Activated CD4-positive, alpha-beta T cell treated with anti-CD3 and anti-CD28 coated beads for 48 hours (primary cell): ENCODE measurements at regions not wholly inside any gene's neighbourhood (a gene's known extent, or its start where the extent isn't known, plus 50 kb on each side); places are given as distances from the start of the nearest gene placed in this dataset.
"Not testable (repeated sequence)": the region's sequence is repeated elsewhere in the genome, so short reads cannot be mapped to it uniquely, and the experiment has no call there.

Source experiments
- DNase-seq: peaks from one replicate; pipeline ENCODE4 v3.0.0-alpha.2; 2020

DNA sequence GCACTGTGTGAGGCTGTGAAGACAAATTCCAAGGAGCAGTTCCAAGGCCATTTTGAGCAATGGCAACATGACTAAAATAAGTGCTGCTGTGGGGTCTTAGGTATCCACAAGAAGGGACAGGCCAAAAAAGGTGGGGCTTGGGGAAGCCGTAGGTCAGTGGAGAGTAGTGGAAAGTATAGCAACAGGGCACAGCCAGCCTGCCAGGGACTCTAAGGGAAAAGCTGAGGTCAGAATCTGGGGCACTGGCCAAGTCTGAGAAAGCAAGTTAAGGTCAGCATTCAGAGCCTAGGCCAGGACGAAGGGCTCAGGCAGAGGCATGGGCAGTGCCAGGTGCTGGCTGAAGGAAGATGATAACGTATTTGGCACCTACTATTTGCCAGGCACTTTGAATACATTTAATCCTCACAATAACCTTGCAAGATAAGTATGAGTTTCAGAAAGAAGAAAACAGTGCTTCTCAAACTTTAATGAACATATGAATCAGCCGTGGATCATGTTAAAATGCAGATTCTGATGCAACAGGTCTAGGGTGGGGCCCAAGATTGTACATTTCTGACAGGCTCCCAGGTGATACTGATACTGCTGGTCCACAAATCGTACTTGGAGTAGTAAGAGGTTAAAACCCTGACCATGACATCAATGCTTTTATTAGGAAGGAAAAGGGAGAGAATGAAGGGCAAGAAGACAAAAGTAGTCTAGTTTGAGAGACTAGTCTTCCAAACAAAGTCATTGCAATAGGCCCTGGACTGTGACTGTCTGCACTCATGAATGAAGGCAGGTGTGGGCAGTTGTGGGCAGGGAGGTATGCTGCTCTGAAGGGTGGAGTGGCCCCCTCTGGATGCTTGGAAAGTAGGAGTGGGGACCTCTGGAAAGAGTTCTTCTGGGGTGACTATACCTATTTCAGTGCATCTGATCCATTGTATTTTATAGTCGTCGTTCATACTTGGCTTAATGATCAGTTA is 106.3 kb upstream of the ANKRD28 start:
- no peak for DNase-seq

DNA sequence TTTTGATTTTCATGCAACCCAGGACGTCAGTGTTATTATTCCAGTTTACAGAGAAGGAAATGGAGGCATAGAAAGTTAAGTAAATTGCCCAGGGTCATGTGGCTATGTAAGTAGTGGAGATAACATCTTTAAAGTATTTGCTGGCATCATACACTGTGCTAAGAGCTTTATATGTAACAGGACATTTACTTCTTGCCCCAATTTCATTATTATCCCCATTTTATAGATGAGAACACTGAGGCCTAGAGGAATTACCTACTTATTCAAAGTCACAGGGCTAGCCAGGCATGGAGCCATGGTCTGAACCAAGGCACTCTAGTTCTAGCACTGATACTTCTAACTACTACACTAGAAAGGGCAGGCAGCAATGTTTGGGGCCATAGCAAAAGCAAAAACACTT is 107.3 kb upstream of the ANKRD28 start:
- DNase-seq = no peak

DNA sequence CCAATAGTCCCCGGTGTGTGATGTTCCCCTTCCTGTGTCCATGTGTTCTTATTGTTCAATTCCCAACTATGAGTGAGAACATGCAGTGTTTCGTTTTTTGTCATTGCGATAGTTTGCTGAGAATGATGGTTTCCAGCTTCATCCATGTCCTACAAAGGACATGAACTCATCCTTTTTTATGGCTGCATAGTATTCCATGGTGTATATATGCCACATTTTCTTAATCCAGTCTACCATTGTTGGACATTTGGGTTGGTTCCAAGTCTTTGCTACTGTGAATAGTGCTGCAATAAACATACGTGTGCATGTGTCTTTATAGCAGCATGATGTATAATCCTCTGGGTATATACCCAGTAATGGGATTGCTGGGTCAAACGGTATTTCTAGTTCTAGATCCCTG is 109.6 kb upstream of the ANKRD28 start:
- DNase-seq = not testable (repeated sequence)

DNA sequence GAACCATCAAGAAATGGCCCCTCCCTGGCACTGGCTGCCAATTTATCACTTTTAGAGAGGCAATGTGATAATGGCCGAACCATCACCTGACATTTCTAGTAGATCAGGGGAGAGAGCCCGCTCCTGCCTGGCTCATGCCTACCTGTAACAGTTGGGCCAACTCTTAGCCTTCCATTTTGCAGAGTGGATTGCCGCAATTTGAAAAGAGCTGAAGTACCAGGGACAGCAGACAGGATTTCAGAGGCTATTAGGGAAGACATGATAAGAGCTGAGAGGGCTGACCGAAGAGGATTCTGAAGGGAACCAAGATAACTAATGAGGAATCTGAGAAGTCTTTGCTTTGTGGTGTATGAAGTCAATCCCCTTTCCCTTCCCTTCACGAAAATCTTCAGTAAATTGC is 121.2 kb upstream of the ANKRD28 start:
- no peak for DNase-seq

DNA sequence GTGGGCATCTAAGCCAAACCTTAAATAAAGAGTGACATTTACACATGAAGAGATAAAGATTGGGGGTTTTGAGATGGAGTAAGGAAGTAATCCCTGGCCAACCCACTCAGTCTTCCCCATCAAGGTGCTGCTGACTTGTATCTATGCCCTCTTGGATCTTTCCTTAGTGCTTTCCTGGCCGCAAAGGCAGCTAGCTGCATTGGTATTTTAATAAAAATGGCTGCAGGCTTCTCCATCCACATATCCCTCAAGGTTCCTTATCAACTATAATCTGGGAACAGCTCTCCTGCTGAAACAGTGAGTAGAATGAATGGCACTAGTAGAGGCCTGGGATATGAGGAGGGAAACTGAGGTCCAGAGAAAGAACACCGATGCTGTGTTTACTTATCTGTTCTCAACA is 122.2 kb upstream of the ANKRD28 start:
- no peak for DNase-seq

DNA sequence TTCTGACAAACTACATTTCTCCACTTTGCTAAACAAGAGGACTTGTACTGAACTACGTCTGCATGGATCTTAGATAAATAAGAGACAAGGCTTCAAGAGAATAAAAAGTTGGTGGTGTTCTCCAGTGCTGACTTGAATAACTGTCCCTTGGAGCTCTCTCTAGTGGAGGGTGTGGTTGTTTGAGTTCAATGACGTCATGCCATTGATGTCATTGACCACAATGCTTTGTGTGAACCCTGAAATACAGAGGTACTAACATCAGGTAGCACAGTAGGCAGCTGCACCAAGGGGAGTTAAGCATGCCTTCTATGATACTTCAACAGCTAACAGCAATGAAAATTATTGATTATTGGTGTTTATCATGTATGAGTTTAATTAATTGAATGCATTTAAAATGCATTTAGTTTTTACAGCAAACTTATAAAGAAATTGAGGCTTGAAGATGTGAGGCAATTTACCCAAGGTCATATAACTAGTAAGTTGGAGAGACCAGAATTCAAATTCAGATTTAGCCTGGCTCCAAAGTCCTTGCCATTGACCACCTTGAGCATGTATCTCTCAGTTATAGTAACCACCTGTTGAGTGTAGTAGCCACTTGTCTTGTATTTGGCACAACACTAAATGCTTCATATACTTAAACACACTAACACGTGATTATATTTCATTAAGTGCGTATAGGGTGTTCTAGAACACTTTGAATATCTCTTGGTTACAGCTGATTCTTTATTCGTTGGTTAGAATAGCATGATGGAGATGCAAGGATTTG is 126.0 kb upstream of the ANKRD28 start:
- no peak for DNase-seq

DNA sequence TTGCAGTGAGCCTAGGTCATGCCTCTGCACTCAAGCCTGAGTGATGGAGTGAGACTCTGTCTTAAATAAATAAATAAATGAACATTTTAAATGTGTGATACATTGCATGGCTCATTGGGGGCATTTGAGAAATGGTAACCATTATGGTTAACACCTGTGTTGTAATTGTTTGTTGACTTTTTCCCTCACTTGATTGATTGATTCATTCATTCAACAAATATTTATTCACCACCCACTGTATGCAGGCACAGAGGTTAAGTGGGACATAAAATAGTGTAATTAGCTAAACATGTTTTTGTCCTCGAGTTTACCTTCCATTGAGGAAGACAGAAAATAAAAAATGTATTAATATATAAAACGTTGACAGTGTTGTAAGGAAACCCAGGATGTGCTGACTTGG is 127.1 kb upstream of the ANKRD28 start:
- no peak for DNase-seq

DNA sequence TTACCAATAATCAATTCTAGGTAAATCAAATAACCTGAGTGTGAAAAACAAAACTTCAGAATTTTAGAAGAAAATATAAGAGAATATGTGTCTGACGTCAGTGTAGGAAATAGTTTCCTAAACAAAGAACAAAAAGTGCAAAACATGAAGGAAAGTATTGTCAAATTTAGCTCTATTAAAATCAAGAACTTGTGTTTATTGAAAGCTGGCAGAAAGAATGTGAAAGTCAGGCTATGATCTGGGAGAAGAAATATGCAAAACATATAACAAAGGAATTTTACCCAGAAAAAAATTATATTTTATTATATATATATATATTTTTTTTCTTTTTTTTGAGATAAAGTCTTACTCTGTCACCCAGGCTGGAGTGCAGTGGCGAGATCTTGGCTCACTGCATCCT is 129.1 kb upstream of the ANKRD28 start:
- no peak for DNase-seq

DNA sequence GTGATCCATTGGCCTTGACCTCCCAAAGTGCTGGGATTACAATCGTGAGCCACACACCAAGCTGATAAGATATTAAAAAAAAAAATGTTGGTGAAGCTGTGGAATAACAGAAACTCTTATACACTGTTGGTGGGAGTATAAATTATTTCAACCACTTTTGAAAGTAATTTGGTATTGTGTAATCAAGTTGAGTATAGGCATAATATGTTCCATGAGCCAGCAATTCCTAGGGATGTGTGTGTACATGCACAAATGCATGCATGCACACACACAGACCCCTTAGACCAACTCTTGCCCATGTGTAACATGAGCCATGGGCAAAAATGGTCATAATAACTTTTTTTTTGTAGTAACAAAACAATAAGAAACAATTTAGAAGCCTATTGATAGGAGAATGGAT is 130.2 kb upstream of the ANKRD28 start:
- DNase-seq = no peak

DNA sequence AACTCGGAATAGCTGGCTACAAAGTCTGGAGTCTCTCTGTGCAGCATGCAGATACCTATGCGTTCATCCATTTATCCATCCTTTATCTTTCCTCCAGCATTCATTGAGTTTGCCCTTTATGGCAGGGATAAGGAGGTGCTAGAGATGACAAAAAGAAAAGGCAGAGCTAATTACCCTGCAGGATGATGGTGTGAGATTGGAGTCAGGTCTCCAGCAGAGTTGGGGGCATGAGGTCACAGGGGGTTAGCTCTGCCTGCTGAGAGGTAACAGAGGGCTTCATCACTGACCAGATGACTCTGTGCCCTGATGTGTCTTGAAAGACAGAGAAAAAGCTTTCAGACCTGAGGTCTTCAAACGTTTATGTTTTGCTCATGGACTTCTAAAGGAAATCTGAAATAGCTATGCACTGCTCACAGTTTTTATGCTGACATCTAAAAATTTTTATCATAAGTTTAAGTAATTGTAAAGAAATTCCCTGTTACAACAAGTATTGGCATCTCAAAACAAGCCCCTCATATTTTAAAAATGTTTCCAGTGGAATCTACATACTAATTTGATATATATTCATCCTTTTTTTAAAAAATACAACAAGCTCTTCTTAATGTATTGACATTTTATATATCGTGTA is 132.3 kb upstream of the ANKRD28 start:
- DNase-seq = no peak

DNA sequence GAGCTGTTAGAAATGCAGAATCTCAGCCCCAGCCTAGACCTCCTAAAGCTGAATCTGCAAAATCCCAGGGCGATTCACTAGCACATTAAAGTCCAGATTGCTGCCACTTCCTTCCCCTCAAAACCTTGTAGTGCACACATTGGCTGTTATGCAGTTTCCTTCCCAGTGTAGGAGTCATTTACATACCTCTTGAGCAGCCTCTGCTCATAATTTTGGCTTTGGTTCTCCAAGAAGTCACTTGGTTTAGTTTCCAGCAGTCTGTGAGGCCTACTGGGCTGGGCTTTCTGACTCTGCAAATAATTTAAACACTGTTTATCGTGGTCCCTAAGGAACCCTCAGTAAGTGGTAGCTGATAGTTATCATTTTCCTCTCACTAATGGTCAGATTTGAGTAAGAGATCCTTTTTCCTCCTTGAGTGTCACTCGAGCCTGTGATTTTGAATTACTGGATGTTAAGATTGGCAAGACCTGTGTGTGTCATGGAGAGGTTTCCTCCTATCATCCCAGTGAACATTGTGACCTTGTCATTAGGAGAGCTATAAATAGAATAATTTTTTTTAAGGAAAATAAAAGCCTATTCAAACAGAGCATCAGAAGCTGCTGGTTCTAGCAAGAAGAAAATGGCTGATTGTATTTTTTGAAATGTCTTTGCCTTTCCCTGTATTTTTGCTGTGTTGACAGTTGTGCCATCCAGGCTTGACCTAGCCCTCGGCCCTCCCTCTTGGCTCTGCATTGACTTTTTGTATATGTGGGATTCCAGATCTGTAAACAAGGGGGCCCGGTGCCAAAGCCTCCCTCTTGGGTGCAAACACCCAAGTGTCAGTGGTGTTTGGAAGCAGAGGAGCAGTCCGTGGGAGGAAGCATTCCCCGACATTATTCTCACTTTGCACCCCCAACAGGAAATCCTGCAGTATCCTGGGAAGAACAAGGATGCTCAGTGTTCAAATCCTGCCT is 134.8 kb upstream of the ANKRD28 start:
- DNase-seq = no peak

DNA sequence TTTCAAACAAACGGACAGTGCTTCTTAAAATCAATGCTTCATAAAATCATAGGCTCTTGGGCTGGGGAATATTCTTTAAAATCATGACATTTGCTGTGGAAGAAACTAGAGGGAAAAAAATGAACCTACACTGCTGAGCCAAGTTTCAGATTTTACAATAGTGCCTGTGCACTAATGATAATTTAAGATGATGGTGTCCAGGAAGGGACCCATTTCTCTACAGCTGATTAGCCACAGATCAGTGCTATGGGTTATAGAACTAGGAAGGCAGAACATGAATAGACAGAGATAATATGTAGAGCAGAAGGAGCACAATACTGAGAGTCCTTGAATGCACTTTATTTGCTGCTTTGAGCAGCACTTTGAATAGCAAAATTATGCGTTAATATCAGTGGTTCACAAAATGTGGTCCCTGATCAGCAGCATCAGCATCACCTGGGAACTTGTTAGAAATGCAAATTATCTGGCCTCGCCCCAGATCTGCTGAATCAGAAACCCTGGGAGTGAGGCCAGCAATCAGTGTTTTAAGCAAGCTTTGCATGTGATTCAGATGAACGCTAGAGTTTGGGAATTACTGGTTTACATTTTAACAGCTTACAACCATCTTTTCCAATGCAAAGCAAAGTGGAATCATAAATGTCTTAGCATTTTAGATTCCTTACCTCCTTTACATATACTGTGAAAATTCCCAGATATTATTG is 135.8 kb upstream of the ANKRD28 start:
- no peak for DNase-seq

DNA sequence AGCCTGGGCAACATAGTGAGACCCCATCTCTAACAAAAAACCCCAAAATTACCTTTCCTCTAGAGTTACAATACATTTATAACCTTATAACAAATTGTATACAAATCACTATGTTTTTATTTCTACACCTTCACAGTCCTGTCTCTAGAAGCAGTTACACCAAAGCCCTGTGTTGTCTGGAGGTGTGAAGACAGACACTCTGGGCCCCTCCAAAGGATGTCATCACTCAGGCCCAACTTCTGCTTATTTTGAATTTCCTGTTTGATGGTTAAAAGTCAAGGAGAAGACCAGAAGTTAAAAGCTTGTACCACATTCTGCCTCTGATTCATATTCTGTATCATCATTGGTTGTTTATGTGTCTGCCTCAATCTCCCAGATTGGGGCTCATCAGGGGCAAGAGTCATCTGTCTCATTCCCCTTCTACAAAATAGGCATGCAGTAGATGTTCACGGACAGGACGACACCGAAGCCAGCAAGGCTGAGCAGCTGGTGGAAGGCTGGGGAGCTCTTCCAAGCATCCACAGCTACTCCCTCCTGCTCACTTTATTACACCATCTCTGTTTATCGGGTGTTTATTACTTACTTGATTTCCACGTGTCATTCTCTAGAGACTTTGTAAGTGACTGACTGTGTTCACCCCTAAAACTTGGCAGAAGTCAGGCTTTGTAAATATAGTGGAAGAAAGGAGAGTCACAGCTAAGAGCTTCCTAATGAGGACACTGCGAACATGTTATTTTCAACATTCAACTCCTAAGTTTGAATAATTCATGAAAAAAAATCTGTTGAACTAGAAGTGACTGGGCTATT is 136.8 kb upstream of the ANKRD28 start:
- DNase-seq = no peak

DNA sequence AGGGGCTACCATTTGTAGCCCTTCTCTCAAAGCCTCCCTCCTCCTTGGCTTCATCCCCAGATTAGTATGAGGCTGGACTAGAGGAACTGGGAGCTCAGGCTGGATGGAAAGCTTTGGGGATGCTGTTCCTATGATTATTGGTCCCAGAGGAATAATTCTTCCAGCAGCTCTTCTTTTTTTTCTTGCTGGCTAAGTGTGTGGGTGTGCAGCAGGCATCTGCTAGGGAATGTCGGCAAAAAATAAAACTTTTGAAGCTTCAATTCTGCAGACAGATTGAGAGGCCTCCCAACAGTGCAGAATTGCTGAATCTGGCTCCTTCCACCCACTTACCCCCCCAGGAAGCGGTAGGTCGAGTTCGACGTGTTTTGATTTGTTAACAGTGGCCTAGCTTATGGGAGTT is 138.5 kb upstream of the ANKRD28 start:
- DNase-seq = no peak

DNA sequence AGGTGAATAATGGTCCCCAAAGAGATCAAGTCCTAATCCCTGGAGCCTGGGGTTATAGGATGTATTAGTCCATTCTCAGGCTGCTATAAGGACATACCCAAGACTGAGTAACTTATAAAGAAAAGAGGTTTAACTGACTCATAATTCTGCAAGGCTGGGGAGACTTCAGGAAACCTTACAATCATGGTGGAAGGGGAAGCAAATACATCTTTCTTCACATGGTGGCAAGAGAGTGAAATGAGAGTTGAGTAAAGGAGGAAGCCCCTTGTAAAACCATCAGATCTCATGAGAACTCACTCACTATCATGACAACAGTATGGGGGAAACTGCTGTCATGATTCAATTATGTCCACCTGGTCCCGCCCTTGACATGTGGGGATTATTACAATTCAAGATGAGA is 142.9 kb upstream of the ANKRD28 start:
- DNase-seq = no peak

DNA sequence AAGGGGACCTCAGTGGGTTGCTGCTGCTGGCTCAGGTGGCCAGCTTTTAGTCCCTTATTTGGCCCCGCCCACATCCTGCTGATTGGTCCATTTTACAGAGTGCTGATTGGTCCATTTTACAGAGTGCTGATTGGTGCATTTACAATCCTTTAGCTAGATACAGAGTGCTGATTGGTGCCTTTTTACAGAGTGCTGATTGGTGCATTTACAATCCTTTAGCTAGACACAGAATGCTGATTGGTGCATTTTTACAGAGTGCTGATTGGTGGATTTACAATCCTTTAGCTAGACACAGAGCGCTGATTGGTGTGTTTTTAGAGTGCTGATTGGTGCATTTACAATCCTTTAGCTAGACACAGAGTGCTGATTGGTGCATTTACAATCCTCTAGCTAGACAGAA is 143.7 kb upstream of the ANKRD28 start:
- DNase-seq = not testable (repeated sequence)

DNA sequence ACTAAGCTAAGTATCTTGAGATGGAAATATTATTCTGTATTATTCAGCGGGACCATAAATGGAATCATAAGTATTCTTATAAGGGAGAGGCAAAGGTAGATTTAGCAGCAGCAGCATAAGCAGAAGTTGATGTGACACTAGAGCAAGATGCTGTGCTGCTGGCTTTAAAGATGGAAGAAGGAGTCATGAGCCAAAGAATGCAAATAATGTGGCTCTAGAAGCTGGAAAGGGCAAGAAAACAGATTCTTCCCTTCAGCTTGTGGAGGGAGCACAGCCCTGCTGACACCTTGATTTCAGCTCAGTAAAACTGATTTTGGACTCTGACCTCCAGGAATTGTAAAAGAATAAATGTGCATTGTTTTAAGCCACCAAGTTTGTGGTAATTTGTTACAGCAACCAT is 144.2 kb upstream of the ANKRD28 start:
- no peak for DNase-seq

DNA sequence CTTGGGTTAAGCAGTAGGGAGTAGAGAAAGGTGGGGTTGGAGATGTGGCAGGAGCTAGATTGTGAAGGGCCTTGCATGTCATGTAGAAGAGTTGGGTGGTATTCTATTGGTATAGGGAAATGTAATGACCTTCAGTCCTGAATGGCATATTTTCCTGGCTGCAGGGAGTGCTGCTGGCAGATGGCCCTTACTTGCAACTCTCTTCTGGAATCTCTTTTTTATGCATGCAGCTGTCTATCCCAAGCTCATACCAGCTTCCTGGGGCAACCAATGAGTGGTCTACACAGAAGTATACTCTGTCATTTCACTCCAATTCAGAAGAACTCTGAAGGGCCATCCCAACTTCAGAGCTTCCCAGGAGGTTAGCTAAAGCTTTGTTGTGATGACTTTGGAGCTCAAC is 144.7 kb upstream of the ANKRD28 start:
- DNase-seq = no peak

DNA sequence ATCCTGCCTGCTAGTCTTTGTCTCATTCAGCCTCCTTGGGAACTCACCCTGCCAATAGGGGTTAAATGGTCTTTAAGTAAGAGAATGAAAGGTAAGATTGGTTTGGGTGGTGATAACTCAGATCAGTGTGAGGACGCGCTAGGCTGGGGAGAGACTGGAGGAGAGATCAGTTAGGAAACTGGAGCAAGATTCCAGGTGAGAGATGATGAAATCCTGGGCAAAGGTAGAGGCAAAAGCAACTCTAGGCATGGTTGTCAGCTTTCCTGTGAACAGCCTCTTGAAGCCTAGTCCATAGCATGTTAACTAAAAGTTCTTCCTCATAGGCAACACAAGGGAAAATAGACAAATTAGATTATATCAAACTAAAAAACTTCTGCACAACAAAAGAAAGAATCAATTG is 145.2 kb upstream of the ANKRD28 start:
- no peak for DNase-seq

DNA sequence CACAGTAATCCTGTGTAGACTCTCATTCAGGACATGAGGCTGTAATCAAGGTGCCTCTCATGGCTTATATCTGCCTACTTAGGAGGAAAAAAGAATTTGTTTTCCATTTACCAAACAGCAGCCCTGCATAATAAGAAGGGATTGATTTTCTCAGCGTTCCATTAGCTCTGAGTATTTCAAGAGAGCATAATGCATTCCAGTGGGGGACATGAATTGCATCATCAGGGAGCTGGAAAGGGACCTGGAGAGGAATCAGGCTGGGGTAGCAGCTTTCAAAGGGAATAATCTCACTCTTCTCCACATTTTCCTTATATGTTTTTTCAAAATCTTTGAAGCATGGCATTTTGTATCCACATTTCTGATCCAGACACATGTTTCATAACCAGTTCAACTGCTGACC is 150.6 kb upstream of the ANKRD28 start:
- no peak for DNase-seq
